HCT116 (cell line): ENCODE measurements at regions not wholly inside any gene's neighbourhood (a gene's known extent, or its start where the extent isn't known, plus 50 kb on each side); places are given as distances from the start of the nearest gene placed in this dataset.

Source experiments
- ATAC-seq: fragments of 200-7000 bp; cut with Tn5 transposase; 2 replicates; pipeline ENCODE4 v1.9.1; 2020; ENCODE audit warnings: mild to moderate bottlenecking, moderate library complexity
- BruUV-seq: library from RNA; stranded (reverse); fragments of 400-500 nt; replicated peaks from 2 replicates; lab custom pipeline; 2021; lab: Mats Ljungman, UMichigan
- CTCF ChIA-PET: fragments of 300-600 bp; sonication (Branson Sonifier 250); formaldehyde crosslinking; loops from one replicate; lab custom pipeline; 2021; ENCODE audit warnings: antibody characterized with exemption; lab: Charles Lee
- POLR2A ChIA-PET: fragments of 300-600, 350-600 bp; sonication (Branson Sonifier 250); formaldehyde crosslinking; loops from one replicate; lab custom pipeline; 2021; ENCODE audit warnings: antibody characterized with exemption; lab: Charles Lee
- RAD21 ChIA-PET, 2 experiments: fragments of 300-600 bp; sonication (Branson Sonifier 250); formaldehyde crosslinking; loops; one replicate each; lab custom pipeline; 2023; ENCODE audit warnings: low total read pairs in 2 of 2; ENCODE audit not compliant: uncharacterized antibody in 2 of 2, unreplicated experiment in 2 of 2, low non-redundant PET in 1 of 2; lab: Charles Lee
- DNase-seq: peaks from one replicate; pipeline ENCODE4 v3.0.0-alpha.2; 2010; ENCODE audit warnings: low read depth, low spot score
- H2AFZ ChIP-seq: fragments of 200-600 bp; shearing (Covaris generic), sonication (generic); 2 replicates; pipeline ENCODE4 v1.6.1; 2017; ENCODE audit warnings: low read depth, mixed run types, mixed read lengths, antibody characterized with exemption, low read length; ENCODE audit not compliant: poor library complexity, severe bottlenecking
- H3K27ac ChIP-seq: 2 replicates; pipeline ENCODE4 v1.5.1; 2012; ENCODE audit warnings: low read depth, low read length
- H3K27me3 ChIP-seq: fragments of 200-600 bp; sonication (generic); 2 replicates; pipeline ENCODE4 v1.6.1; 2016; ENCODE audit warnings: mixed run types, low read length, mixed read lengths; ENCODE audit not compliant: insufficient read depth
- H3K36me3 ChIP-seq, 2 experiments: fragments of 200-500 bp in 1 of 2; fragments of 200-600 bp in 1 of 2; sonication (Bioruptor generic) in 1 of 2; sonication (generic) in 1 of 2; 2 replicates each; pipeline versions ENCODE4 v1.5.1 to v1.6.1; 2014 to 2016; ENCODE audit warnings: low read length in 2 of 2, inconsistent platforms in 1 of 2, mixed read lengths in 1 of 2, mixed run types in 1 of 2; ENCODE audit not compliant: insufficient read depth in 2 of 2, control insufficient read depth in 1 of 2
- H3K4me1 ChIP-seq, 2 experiments: fragments of 200-600 bp in 1 of 2; sonication (generic) in 1 of 2; 2 replicates each; pipeline versions ENCODE4 v1.5.1 to v1.6.1; 2012 to 2017; ENCODE audit warnings: low read length in 2 of 2, inconsistent platforms in 1 of 2, mild to moderate bottlenecking in 1 of 2, mixed read lengths in 1 of 2, mixed run types in 1 of 2, moderate library complexity in 1 of 2; ENCODE audit not compliant: insufficient read depth in 2 of 2, control insufficient read depth in 1 of 2
- H3K4me2 ChIP-seq: fragments of 200-600 bp; sonication (generic); 2 replicates; pipeline ENCODE4 v1.6.1; 2017; ENCODE audit warnings: mixed run types, low read length, mixed read lengths
- H3K4me3 ChIP-seq, 2 experiments: fragments of 200-600 bp in 1 of 2; sonication (generic) in 1 of 2; replicated peaks in 1 of 2; 2 replicates each; pipeline ENCODE4 v1.5.1; 2011 to 2016; ENCODE audit warnings: low read length in 2 of 2, control low read depth in 1 of 2, low read depth in 1 of 2, mild to moderate bottlenecking in 1 of 2, mixed read lengths in 1 of 2, mixed run types in 1 of 2
- H3K79me2 ChIP-seq: fragments of 200-600 bp; sonication (generic); 2 replicates; pipeline ENCODE4 v1.6.1; 2017; ENCODE audit warnings: mild to moderate bottlenecking, mixed run types, low read length, moderate library complexity, mixed read lengths; ENCODE audit not compliant: insufficient read depth
- H3K9ac ChIP-seq: fragments of 200-600 bp; sonication (generic); 2 replicates; pipeline ENCODE4 v1.6.1; 2016; ENCODE audit warnings: low read length, mixed read lengths
- H3K9me2 ChIP-seq: fragments of 200-600 bp; sonication (generic), shearing (Covaris generic); 2 replicates; pipeline ENCODE4 v1.6.1; 2017; ENCODE audit warnings: mixed run types, mild to moderate bottlenecking, moderate library complexity; ENCODE audit not compliant: insufficient read depth
- H3K9me3 ChIP-seq, 2 experiments: fragments of 200-500 bp in 1 of 2; fragments of 200-600 bp in 1 of 2; sonication (Bioruptor generic) in 1 of 2; sonication (generic) in 1 of 2; 2 replicates each; pipeline ENCODE4 v1.6.1; 2014 to 2017; ENCODE audit warnings: low read length in 2 of 2, mixed read lengths in 2 of 2, inconsistent platforms in 1 of 2, low read depth in 1 of 2, mild to moderate bottlenecking in 1 of 2, mixed run types in 1 of 2, moderate library complexity in 1 of 2; ENCODE audit not compliant: control insufficient read depth in 1 of 2, insufficient read depth in 1 of 2
- H4K20me1 ChIP-seq: fragments of 200-600 bp; sonication (generic), shearing (Covaris generic); 2 replicates; pipeline ENCODE4 v1.6.1; 2017; ENCODE audit warnings: mixed run types, mild to moderate bottlenecking, moderate library complexity; ENCODE audit not compliant: insufficient read depth
- ATF3 ChIP-seq: IDR thresholded peaks from 2 replicates; pipeline ENCODE4 v1.6.1; 2012
- CTCF ChIP-seq, 3 experiments: fragments of 200-600 bp in 1 of 3; sonication (generic) in 1 of 3; IDR thresholded peaks in 2 of 3; conservative IDR thresholded peaks in 1 of 3; 2 replicates each; pipeline ENCODE4 v1.5.1; 2012 to 2017; ENCODE audit warnings: low read depth in 2 of 3, low read length in 2 of 3, antibody characterized with exemption in 1 of 3, borderline replicate concordance in 1 of 3, control low read depth in 1 of 3, mild to moderate bottlenecking in 1 of 3, mixed read lengths in 1 of 3, mixed run types in 1 of 3, moderate library complexity in 1 of 3; ENCODE audit not compliant: insufficient read depth in 1 of 3
- ELF1 ChIP-seq: IDR thresholded peaks from 2 replicates; pipeline ENCODE4 v1.6.1; 2012; ENCODE audit warnings: low read depth, borderline replicate concordance
- RAD21 ChIP-seq: IDR thresholded peaks from 2 replicates; pipeline ENCODE4 v1.6.1; 2012; ENCODE audit warnings: low read depth, mild to moderate bottlenecking
- SIN3A ChIP-seq: IDR thresholded peaks from 2 replicates; pipeline ENCODE4 v1.6.1; 2012; ENCODE audit warnings: low read depth
- SRF ChIP-seq: IDR thresholded peaks from 2 replicates; pipeline ENCODE4 v1.6.1; 2012; ENCODE audit warnings: low read depth
- YY1 ChIP-seq: IDR thresholded peaks from 2 replicates; pipeline ENCODE4 v1.6.1; 2011; ENCODE audit warnings: low read length, low read depth, moderate library complexity, mild to moderate bottlenecking; ENCODE audit not compliant: insufficient replicate concordance; ENCODE audit errors: extremely low read depth
- intact Hi-C: fragments of 100-400 bp; cut with micrococcal nuclease; formaldehyde crosslinking; loops from 2 replicates; pipeline ENCODE4 v1.10.0; 2022

- RAD21 ChIA-PET: no interaction called here
Observed at GRCh38 chr18:38807915-38808314, 1242.3 kb upstream of the CELF4 start.

More at GRCh38 chr18:38807915-38808314, 1242.3 kb upstream of the CELF4 start:
- no peak overlapping the region for H3K4me3 ChIP-seq
- H2AFZ ChIP-seq: no peak overlapping the region
- H4K20me1 ChIP-seq: no peaks in the 10 kb centered on the region
- no peaks in the 10 kb centered on the region for H3K27me3 ChIP-seq
- H3K27ac ChIP-seq: no peak overlapping the region
- no peaks in the 10 kb centered on the region for H3K9me3 ChIP-seq
- ATAC-seq: no peak
- no peaks in the 10 kb centered on the region for H3K36me3 ChIP-seq
- no peak for DNase-seq
- POLR2A ChIA-PET: no interaction called here
- intact Hi-C loops: no loop called here
- no peaks in the 10 kb centered on the region for H3K9me2 ChIP-seq
- H3K4me1 ChIP-seq: no peaks in the 10 kb centered on the region
- no peak overlapping the region for H3K9ac ChIP-seq
- no peak overlapping the region for H3K4me2 ChIP-seq
- CTCF ChIA-PET: no interaction called here
- H3K79me2 ChIP-seq: no peaks in the 10 kb centered on the region
- no peak for TF ChIP-seq CTCF (IDR thresholded peaks at IDR 0.05 in 2 of 3, conservative IDR thresholded peaks at IDR 0.05 in 1 of 3; ENCODE audit: borderline replicate concordance in 1 of 3, insufficient read depth in 1 of 3, low read depth in 2 of 3, low read length in 2 of 3)
- no peak for TF ChIP-seq ATF3
- no peak for TF ChIP-seq SIN3A
- no peak for TF ChIP-seq YY1
- no peak for TF ChIP-seq ELF1
- no peak for TF ChIP-seq RAD21
- TF ChIP-seq SRF: no peak
- BruUV-seq: no TSS peak
